ENCODE measurements at regions not wholly inside any gene's neighbourhood (a gene's known extent, or its start where the extent isn't known, plus 50 kb on each side); places are given as distances from the start of the nearest gene placed in this dataset.

DNA sequence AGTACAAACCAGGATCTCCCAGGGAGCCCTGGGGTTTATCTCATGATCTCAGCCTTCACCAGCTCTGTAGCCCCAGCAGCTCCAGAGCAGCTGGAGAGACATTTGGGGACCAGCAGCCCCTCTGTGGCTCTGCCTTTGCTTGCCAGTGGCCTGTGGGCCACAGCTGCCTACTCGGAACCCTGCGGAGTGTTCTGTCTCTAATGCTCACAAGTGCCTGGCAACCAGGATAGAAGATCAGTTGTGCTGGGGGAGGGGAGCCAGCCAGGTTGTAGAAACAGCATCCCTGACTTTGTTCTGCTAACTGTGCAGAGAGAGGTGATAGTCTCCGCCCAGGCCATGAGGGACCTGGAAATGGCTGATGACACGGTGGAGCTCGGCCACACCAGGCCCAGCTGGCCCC is 50.9 kb upstream of the KCNJ15 start:
- no peak for DNase-seq

DNA sequence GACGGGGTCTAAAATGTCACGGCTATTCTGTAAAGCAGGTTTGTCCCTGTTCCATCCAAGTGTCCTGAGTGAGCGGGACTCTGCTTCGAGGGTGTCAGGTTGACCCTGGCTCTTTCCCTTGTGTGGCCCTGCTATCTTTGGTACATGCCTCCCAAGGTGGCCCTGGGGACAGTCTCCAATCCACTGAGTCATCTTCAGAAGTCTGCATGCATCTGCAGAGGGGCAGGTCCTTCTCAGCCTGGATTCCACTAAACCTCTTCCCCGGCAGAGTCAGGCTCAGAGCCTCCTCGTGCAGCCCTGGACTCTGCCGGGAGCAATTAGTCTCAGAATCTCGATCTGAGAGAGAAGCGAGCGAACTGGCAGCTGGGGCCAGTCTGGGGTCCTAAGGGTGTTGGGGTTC is 50.1 kb upstream of the KCNJ15 start:
- no peak for DNase-seq

All from left hindlimb (tissue), 1 donor.